ENCODE measurements at regions not wholly inside any gene's neighbourhood (a gene's known extent, or its start where the extent isn't known, plus 50 kb on each side); places are given as distances from the start of the nearest gene placed in this dataset.

- H3K4me1 ChIP-seq (ENCODE audit: insufficient read depth, low read length): peaks cover 6% of the 10 kb centered on the region; the same call in 1 of the 2 replicates
- no peaks in the 10 kb centered on the region for H3K27me3 ChIP-seq (ENCODE audit: insufficient read depth, low read length)
- H3K36me3 ChIP-seq (ENCODE audit: insufficient read depth, low read depth, low read length): no peaks in the 10 kb centered on the region
- no peak overlapping the region for H3K9ac ChIP-seq (ENCODE audit: low read depth, low read length)
- no peak overlapping the region for H3K27ac ChIP-seq (ENCODE audit: low read length)
- H3K4me3 ChIP-seq (ENCODE audit: low read length): no peak overlapping the region
- no peaks in the 10 kb centered on the region for H3K9me3 ChIP-seq (ENCODE audit: insufficient read depth, low read depth, low read length)
Observed at GRCh38 chr6:51495610-51496396, 591.6 kb downstream of the PKHD1 start.

DNA sequence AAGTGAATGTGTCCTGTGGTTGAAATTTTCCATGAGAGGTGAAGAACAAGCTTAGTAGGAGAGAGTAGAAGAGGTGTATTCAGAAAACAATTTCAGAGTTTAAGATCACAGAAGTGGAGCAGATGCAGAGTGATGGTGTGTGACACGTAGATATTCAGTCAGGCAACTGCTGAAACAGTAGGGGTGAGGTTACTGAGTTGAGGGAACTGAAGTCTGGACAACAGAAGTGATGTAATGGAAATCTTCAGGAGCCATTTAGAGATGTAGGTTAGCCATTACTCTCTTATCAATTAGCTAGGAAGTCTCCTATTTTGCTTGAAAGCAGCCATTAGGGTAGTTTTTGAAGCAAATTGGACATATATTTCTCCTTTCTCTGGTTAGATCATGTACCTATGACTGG, 584.4 kb downstream of the PKHD1 start:
- H3K27me3 ChIP-seq (ENCODE audit: insufficient read depth, low read length): no peaks in the 10 kb centered on the region
- H3K9ac ChIP-seq (ENCODE audit: low read depth, low read length): no peak overlapping the region
- no peaks in the 10 kb centered on the region for H3K9me3 ChIP-seq (ENCODE audit: insufficient read depth, low read depth, low read length)
- no peaks in the 10 kb centered on the region for H3K4me1 ChIP-seq (ENCODE audit: insufficient read depth, low read length)
- H3K4me3 ChIP-seq (ENCODE audit: low read length): no peak overlapping the region
- H3K36me3 ChIP-seq (ENCODE audit: insufficient read depth, low read depth, low read length): no peaks in the 10 kb centered on the region
- H3K27ac ChIP-seq (ENCODE audit: low read length): no peak overlapping the region

DNA sequence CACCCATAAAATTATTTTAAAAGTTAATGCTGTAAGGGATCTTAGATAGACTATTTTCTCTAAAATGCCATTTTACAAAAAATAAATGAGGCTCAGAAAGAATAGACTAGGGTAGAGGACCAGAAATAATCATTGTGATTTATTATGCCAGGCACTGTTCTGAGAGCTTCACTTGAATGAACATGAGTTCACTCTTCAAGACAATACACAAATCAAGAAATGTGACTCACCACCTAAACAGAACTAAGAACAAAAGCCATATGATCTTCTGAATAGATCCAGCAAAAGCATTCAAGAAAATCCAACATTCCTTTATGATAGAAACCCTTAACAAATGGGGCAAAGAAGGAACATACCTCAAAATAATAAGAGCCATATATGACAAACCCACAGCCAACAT, 582.0 kb downstream of the PKHD1 start:
- no peak overlapping the region for H3K4me3 ChIP-seq (ENCODE audit: low read length)
- H3K27ac ChIP-seq (ENCODE audit: low read length): no peak overlapping the region
- no peaks in the 10 kb centered on the region for H3K9me3 ChIP-seq (ENCODE audit: insufficient read depth, low read depth, low read length)
- no peaks in the 10 kb centered on the region for H3K27me3 ChIP-seq (ENCODE audit: insufficient read depth, low read length)
- H3K9ac ChIP-seq (ENCODE audit: low read depth, low read length): no peak overlapping the region
- H3K4me1 ChIP-seq (ENCODE audit: insufficient read depth, low read length): no peaks in the 10 kb centered on the region
- no peaks in the 10 kb centered on the region for H3K36me3 ChIP-seq (ENCODE audit: insufficient read depth, low read depth, low read length)

DNA sequence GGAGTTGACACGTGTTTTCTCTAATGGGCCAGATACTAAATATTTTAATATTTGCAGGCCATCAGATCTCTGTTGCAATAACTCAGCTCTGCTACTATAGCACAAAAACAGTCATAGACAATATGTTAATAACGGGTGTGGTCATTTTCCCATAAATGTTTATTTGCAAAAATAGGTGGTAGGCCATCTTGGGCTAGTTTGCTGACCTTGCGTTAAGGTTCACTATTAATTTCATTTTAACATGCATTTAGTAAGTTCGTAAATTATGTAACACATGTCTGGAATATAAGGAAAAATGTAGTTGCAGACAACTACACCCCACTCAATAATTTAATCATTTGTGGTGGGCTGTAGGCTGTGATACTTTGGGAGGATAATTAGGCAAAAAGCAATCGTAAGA, 577.8 kb downstream of the PKHD1 start:
- Histone ChIP-seq H3K36me3 (ENCODE audit: insufficient read depth, low read depth, low read length) (no peaks in the 10 kb centered on the region), H3K27me3 (ENCODE audit: insufficient read depth, low read length) (no peaks in the 10 kb centered on the region), H3K9me3 (ENCODE audit: insufficient read depth, low read depth, low read length) (no peaks in the 10 kb centered on the region), H3K9ac (ENCODE audit: low read depth, low read length) (no peak overlapping the region), H3K4me1 (ENCODE audit: insufficient read depth, low read length) (no peaks in the 10 kb centered on the region), H3K4me3 (ENCODE audit: low read length) (no peak overlapping the region), H3K27ac (ENCODE audit: low read length) (no peak overlapping the region)

GRCh38 chr6:51511081-51511480, 576.3 kb downstream of the PKHD1 start:
- Histone ChIP-seq H3K36me3 (ENCODE audit: insufficient read depth, low read depth, low read length) (no peaks in the 10 kb centered on the region), H3K9me3 (ENCODE audit: insufficient read depth, low read depth, low read length) (no peaks in the 10 kb centered on the region), H3K27ac (ENCODE audit: low read length) (no peak overlapping the region), H3K27me3 (ENCODE audit: insufficient read depth, low read length) (no peaks in the 10 kb centered on the region), H3K9ac (ENCODE audit: low read depth, low read length) (no peak overlapping the region), H3K4me3 (ENCODE audit: low read length) (no peak overlapping the region), H3K4me1 (ENCODE audit: insufficient read depth, low read length) (no peaks in the 10 kb centered on the region)

GRCh38 chr6:51513891-51514747, 573.3 kb downstream of the PKHD1 start:
- H3K9ac ChIP-seq (ENCODE audit: low read depth, low read length): no peak overlapping the region
- no peaks in the 10 kb centered on the region for H3K36me3 ChIP-seq (ENCODE audit: insufficient read depth, low read depth, low read length)
- 0 out of 2 replicates have a peak, but pooled peaks cover under 1% of the 10 kb centered on the region for H3K27me3 ChIP-seq (ENCODE audit: insufficient read depth, low read length)
- no peaks in the 10 kb centered on the region for H3K9me3 ChIP-seq (ENCODE audit: insufficient read depth, low read depth, low read length)
- H3K27ac ChIP-seq (ENCODE audit: low read length): no peak overlapping the region
- H3K4me1 ChIP-seq (ENCODE audit: insufficient read depth, low read length): no peaks in the 10 kb centered on the region
- no peak overlapping the region for H3K4me3 ChIP-seq (ENCODE audit: low read length)

GRCh38 chr6:51514748-51515402, 572.5 kb downstream of the PKHD1 start:
- H3K4me3 ChIP-seq (ENCODE audit: low read length): no peak overlapping the region
- H3K9ac ChIP-seq (ENCODE audit: low read depth, low read length): no peak overlapping the region
- H3K27me3 ChIP-seq (ENCODE audit: insufficient read depth, low read length): peaks cover 6% of the 10 kb centered on the region
- H3K9me3 ChIP-seq (ENCODE audit: insufficient read depth, low read depth, low read length): no peaks in the 10 kb centered on the region
- H3K4me1 ChIP-seq (ENCODE audit: insufficient read depth, low read length): no peaks in the 10 kb centered on the region
- no peaks in the 10 kb centered on the region for H3K36me3 ChIP-seq (ENCODE audit: insufficient read depth, low read depth, low read length)
- no peak overlapping the region for H3K27ac ChIP-seq (ENCODE audit: low read length)

- Histone ChIP-seq H3K4me3 (ENCODE audit: low read length) (no peak overlapping the region), H3K9ac (ENCODE audit: low read depth, low read length) (no peak overlapping the region)
Observed at GRCh38 chr6:51526049-51526448, 561.4 kb downstream of the PKHD1 start.

DNA sequence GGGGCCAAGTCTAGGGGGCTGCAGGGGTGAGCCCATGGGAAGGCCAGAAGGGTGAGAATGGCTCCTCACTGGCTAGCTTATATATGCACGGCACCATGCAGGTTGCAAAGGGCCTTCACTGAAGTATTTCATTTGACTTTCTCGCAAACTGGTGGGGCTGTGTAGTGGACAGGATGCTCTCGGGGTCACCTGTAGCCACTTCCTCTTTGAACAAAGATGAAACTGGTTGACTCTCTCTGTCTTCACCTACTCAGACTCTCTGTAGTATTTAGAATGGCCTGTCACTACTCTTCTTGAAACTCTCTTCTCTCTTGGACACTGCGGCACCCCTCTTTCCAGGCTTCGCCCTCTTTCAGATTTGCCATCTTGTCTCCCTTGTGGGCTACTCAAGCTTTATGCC, 560.5 kb downstream of the PKHD1 start:
- no peaks in the 10 kb centered on the region for H3K9me3 ChIP-seq (ENCODE audit: insufficient read depth, low read depth, low read length)
- 0 out of 2 replicates have a peak, but pooled peaks cover 3% of the 10 kb centered on the region for H3K4me1 ChIP-seq (ENCODE audit: insufficient read depth, low read length)
- H3K9ac ChIP-seq (ENCODE audit: low read depth, low read length): no peak overlapping the region
- no peaks in the 10 kb centered on the region for H3K36me3 ChIP-seq (ENCODE audit: insufficient read depth, low read depth, low read length)
- H3K27ac ChIP-seq (ENCODE audit: low read length): no peak overlapping the region
- H3K27me3 ChIP-seq (ENCODE audit: insufficient read depth, low read length): no peaks in the 10 kb centered on the region
- no peak overlapping the region for H3K4me3 ChIP-seq (ENCODE audit: low read length)

More at GRCh38 chr6:51526049-51526448, 561.4 kb downstream of the PKHD1 start:
- Histone ChIP-seq H3K4me1 (ENCODE audit: insufficient read depth, low read length) (0 out of 2 replicates have a peak, but pooled peaks cover 3% of the 10 kb centered on the region), H3K27ac (ENCODE audit: low read length) (no peak overlapping the region), H3K9me3 (ENCODE audit: insufficient read depth, low read depth, low read length) (no peaks in the 10 kb centered on the region), H3K36me3 (ENCODE audit: insufficient read depth, low read depth, low read length) (no peaks in the 10 kb centered on the region), H3K27me3 (ENCODE audit: insufficient read depth, low read length) (peaks cover 6% of the 10 kb centered on the region)

- no peaks in the 10 kb centered on the region for H3K27me3 ChIP-seq (ENCODE audit: insufficient read depth, low read length)
- 0 out of 2 replicates have a peak, but pooled peaks cover 3% of the 10 kb centered on the region for H3K4me1 ChIP-seq (ENCODE audit: insufficient read depth, low read length)
- no peak overlapping the region for H3K9ac ChIP-seq (ENCODE audit: low read depth, low read length)
- no peak overlapping the region for H3K27ac ChIP-seq (ENCODE audit: low read length)
- H3K4me3 ChIP-seq (ENCODE audit: low read length): no peak overlapping the region
- no peaks in the 10 kb centered on the region for H3K9me3 ChIP-seq (ENCODE audit: insufficient read depth, low read depth, low read length)
- H3K36me3 ChIP-seq (ENCODE audit: insufficient read depth, low read depth, low read length): no peaks in the 10 kb centered on the region
Observed at GRCh38 chr6:51528556-51528955, 558.9 kb downstream of the PKHD1 start.

DNA sequence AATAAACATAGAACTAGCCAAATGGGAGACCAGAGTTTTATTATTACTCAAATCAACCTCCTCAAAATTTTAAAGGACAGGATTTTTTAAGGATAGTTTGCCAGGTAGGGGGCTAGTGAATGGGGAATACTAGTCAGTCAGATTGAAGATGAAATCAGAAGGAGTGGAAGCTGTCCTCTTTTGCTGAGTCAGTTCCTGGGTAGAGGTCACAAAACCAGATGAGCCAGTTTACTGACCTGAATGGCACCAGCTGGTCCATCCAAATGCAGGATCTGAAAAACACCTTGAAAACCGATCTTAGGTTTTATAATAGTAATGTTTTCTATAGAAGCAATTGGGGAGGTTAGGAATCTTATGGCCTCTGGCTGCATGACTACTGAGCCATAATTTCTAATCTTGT, 558.2 kb downstream of the PKHD1 start:
- 0 out of 2 replicates have a peak, but pooled peaks cover 3% of the 10 kb centered on the region for H3K4me1 ChIP-seq (ENCODE audit: insufficient read depth, low read length)
- H3K27ac ChIP-seq (ENCODE audit: low read length): no peak overlapping the region
- no peaks in the 10 kb centered on the region for H3K9me3 ChIP-seq (ENCODE audit: insufficient read depth, low read depth, low read length)
- no peaks in the 10 kb centered on the region for H3K36me3 ChIP-seq (ENCODE audit: insufficient read depth, low read depth, low read length)
- no peaks in the 10 kb centered on the region for H3K27me3 ChIP-seq (ENCODE audit: insufficient read depth, low read length)
- H3K9ac ChIP-seq (ENCODE audit: low read depth, low read length): no peak overlapping the region
- H3K4me3 ChIP-seq (ENCODE audit: low read length): no peak overlapping the region
